Neutrophil (primary cell): ENCODE measurements at regions not wholly inside any gene's neighbourhood (a gene's known extent, or its start where the extent isn't known, plus 50 kb on each side); places are given as distances from the start of the nearest gene placed in this dataset.
"Not testable (repeated sequence)": the region's sequence is repeated elsewhere in the genome, so short reads cannot be mapped to it uniquely, and the experiment has no call there.

Experiments
- H3K27ac ChIP-seq: fragments of 200-600 bp; sonication (generic); 2 replicates; pipeline ENCODE4 v1.5.1; 2016; ENCODE audit warnings: mild to moderate bottlenecking, moderate library complexity
- H3K27me3 ChIP-seq: fragments of 200-600 bp; sonication (generic); 2 replicates; pipeline ENCODE4 v1.6.0; 2016; ENCODE audit warnings: mild to moderate bottlenecking
- H3K36me3 ChIP-seq: fragments of 200-600 bp; sonication (generic); 2 replicates; pipeline ENCODE4 v1.5.1; 2017
- H3K4me1 ChIP-seq, 2 experiments: fragments of 200-600 bp in 1 of 2; sonication (generic) in 1 of 2; 1 replicate in 1 of 2; 2 replicates in 1 of 2; pipeline versions ENCODE4 v1.5.1 to v1.6.1; 2013 to 2016; ENCODE audit warnings: low read depth in 1 of 2, low read length in 1 of 2, mild to moderate bottlenecking in 1 of 2, moderate library complexity in 1 of 2; ENCODE audit not compliant: control insufficient read depth in 1 of 2, insufficient read depth in 1 of 2
- H3K4me3 ChIP-seq, 2 experiments: fragments of 200-600 bp in 1 of 2; sonication (generic) in 1 of 2; 1 replicate in 1 of 2; 2 replicates in 1 of 2; pipeline ENCODE4 v1.5.1; 2013 to 2016; ENCODE audit warnings: low read depth in 1 of 2, low read length in 1 of 2, mild to moderate bottlenecking in 1 of 2, moderate library complexity in 1 of 2
- H3K9me3 ChIP-seq: fragments of 200-600 bp; sonication (generic); 2 replicates; pipeline ENCODE4 v1.5.1; 2016
- TF ChIP-seq, protein P1 (sequence below): fragments of 200-600 bp; sonication (generic); IDR thresholded peaks from 2 replicates; pipeline ENCODE4 v1.5.1; 2016; ENCODE audit warnings: antibody characterized with exemption

DNA sequence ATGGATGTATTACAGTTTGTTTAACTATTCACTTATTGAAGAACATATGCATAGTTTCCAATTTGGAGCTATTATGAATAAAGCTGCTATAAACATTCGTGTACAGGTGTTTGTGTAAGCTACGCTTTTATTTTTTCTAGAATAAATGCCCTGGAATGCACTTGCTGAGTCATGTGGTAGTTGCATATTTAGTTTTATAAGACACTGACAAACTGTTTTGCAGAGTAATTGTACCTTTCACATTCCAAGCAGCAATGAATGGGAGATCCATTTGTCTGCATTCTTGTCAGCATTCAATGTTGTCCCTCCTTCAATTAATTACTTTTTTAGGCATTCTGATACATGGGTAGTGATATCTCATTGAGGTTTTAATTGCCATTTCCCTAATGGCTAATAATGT lies 373.6 kb upstream of the GHITM start:
- no peak overlapping the region for H3K4me3 ChIP-seq
- no peaks in the 10 kb centered on the region for H3K4me1 ChIP-seq
- TF ChIP-seq, protein P1, sequence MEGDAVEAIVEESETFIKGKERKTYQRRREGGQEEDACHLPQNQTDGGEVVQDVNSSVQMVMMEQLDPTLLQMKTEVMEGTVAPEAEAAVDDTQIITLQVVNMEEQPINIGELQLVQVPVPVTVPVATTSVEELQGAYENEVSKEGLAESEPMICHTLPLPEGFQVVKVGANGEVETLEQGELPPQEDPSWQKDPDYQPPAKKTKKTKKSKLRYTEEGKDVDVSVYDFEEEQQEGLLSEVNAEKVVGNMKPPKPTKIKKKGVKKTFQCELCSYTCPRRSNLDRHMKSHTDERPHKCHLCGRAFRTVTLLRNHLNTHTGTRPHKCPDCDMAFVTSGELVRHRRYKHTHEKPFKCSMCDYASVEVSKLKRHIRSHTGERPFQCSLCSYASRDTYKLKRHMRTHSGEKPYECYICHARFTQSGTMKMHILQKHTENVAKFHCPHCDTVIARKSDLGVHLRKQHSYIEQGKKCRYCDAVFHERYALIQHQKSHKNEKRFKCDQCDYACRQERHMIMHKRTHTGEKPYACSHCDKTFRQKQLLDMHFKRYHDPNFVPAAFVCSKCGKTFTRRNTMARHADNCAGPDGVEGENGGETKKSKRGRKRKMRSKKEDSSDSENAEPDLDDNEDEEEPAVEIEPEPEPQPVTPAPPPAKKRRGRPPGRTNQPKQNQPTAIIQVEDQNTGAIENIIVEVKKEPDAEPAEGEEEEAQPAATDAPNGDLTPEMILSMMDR = no peak
- no peaks in the 10 kb centered on the region for H3K9me3 ChIP-seq
- H3K36me3 ChIP-seq = no peaks in the 10 kb centered on the region
- H3K27ac ChIP-seq = no peak overlapping the region
- no peaks in the 10 kb centered on the region for H3K27me3 ChIP-seq

- Histone ChIP-seq H3K27ac (no peak overlapping the region), H3K36me3 (no peaks in the 10 kb centered on the region), H3K27me3 (no peaks in the 10 kb centered on the region), H3K9me3 (no peaks in the 10 kb centered on the region), H3K4me1 (no peaks in the 10 kb centered on the region), H3K4me3 (no peak overlapping the region)
- TF ChIP-seq, protein P1 = no peak
Observed at GRCh38 chr10:83769281-83769820, 370.0 kb upstream of the GHITM start.

- not testable (repeated sequence) for H3K9me3 ChIP-seq, H3K4me1 ChIP-seq, H3K4me3 ChIP-seq, H3K27me3 ChIP-seq, H3K27ac ChIP-seq, H3K36me3 ChIP-seq
Observed at GRCh38 chr10:83786701-83787100, 352.6 kb upstream of the GHITM start.

DNA sequence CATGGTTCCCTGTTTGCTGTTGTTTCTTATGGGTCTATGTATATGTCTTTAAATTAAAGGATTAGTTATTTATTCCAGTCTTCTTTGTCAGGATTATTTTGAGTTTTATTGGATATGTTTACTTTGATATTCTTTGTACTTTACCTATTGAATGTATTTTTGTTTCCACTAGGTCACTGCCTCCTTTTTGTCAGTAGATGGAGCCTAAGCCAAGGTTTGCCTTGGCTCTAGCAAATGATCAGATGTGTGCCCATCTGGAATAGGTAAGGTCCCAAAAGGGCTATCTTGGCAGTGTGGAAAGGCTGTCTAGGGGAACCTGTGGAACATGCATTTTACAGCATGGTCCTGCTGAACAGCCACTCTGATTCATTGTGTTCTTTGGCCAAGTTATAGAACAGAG lies 337.3 kb upstream of the GHITM start:
- Histone ChIP-seq H3K4me3 (no peak overlapping the region), H3K36me3 (no peaks in the 10 kb centered on the region), H3K9me3 (no peaks in the 10 kb centered on the region), H3K27me3 (no peaks in the 10 kb centered on the region), H3K27ac (no peak overlapping the region), H3K4me1 (no peaks in the 10 kb centered on the region)
- TF ChIP-seq, protein P1 = no peak

- TF ChIP-seq, protein P1 = no peak
- Histone ChIP-seq H3K9me3 (no peaks in the 10 kb centered on the region), H3K4me3 (no peak overlapping the region), H3K4me1 (no peaks in the 10 kb centered on the region), H3K27ac (no peak overlapping the region), H3K36me3 (no peaks in the 10 kb centered on the region), H3K27me3 (no peaks in the 10 kb centered on the region)
Observed at GRCh38 chr10:83806717-83807116, 332.6 kb upstream of the GHITM start.

DNA sequence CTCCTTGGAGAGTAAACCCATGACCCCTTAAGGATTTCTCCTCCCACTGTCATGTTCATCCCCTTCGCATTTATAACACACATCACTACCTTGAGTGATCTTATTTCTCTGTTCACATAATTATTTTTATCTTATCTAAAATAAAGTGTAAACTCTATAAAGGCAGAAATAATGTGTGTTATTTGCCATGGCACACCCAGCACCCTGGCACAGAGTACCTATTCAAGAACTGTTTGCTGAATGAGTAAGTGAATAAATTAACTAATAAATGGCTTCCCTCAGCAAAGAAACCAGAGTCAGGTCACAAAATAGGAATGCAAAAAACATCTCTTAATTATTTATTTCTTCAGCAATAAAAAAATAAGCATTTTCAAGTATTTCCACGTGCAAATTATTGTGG lies 330.3 kb upstream of the GHITM start:
- Histone ChIP-seq H3K4me3 (no peak overlapping the region), H3K4me1 (no peaks in the 10 kb centered on the region), H3K9me3 (no peaks in the 10 kb centered on the region), H3K36me3 (no peaks in the 10 kb centered on the region), H3K27me3 (no peaks in the 10 kb centered on the region), H3K27ac (no peak overlapping the region)
- TF ChIP-seq, protein P1 = no peak
